ENCODE measurements at regions not wholly inside any gene's neighbourhood (a gene's known extent, or its start where the extent isn't known, plus 50 kb on each side); places are given as distances from the start of the nearest gene placed in this dataset.

DNA sequence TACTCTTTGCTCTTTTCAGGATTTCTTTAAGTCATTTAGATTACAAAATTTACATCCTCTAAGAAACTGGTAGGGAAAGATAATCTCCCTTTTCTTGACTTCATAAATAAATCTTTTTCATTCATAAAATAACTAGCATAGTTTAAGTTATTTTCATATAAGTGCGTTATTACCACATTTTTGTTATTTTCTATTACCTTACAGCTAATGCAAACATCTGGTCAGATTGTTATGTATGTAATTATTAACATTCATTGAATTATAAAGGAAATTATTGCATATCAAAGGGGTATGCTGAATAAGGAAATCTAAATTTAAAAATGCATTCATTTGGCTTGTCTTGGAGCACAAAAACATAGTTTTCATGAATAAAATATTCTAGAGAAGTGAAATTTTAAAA, 55.3 kb upstream of the SLITRK1 start:
- DNase-seq (ENCODE audit: extremely low read depth, low read depth, low spot score) = no peak

DNA sequence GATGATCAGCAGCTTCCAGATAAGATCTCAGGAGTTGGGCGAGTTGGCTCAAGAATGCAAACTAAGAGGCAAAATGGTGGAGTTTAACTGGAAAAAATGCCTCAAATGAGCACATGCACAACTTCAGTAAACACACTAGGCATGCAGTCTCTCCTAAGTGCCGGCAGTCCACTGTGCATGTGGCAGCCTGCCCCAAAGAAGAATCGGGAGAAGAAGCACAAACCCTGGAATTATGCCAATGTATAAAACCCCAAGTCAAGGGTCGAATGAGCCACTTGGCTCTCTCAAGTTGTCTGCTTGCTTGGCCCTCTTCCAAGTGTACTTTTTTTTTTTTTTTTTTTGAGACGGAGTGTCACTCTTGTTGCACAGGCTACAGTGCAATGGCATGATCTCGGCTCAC, 53.3 kb upstream of the SLITRK1 start:
- no peak for DNase-seq (ENCODE audit: extremely low read depth, low read depth, low spot score)
